Ovary (tissue), 7 donors: ENCODE measurements at regions not wholly inside any gene's neighbourhood (a gene's known extent, or its start where the extent isn't known, plus 50 kb on each side); places are given as distances from the start of the nearest gene placed in this dataset.
"Not testable (repeated sequence)": the region's sequence is repeated elsewhere in the genome, so short reads cannot be mapped to it uniquely, and the experiment has no call there.

Source experiments
- DNase-seq, 5 donors: peaks; one replicate each; pipeline ENCODE4 v3.0.0-alpha.2; 2019 to 2020
- H3K27ac ChIP-seq, 2 donors: fragments of 200-600 bp; one replicate each; pipeline versions ENCODE4 v1.5.1 to v1.8.0; 2019 to 2022
- H3K27me3 ChIP-seq: fragments of 200-600 bp; one replicate; pipeline ENCODE4 v1.8.0; 2022
- H3K36me3 ChIP-seq: fragments of 200-600 bp; sonication (generic); one replicate; pipeline ENCODE4 v1.5.1; 2019
- H3K4me1 ChIP-seq: one replicate; pipeline ENCODE4 v1.8.1; 2013; ENCODE audit warnings: mild to moderate bottlenecking, moderate library complexity; ENCODE audit not compliant: insufficient read depth
- H3K4me3 ChIP-seq: fragments of 200-600 bp; sonication (generic); one replicate; pipeline ENCODE4 v1.5.1; 2017
- H3K9me3 ChIP-seq, 2 donors: fragments of 200-600 bp in 1 of 2; sonication (generic) in 1 of 2; one replicate each; pipeline versions ENCODE4 v1.5.1 to v1.8.1; 2013 to 2019; ENCODE audit warnings: mild to moderate bottlenecking in 1 of 2, moderate library complexity in 1 of 2
- EP300 ChIP-seq: sonication (generic); formaldehyde crosslinking; IDR thresholded peaks from one replicate; pipeline ENCODE4 v1.6.1; 2017; ENCODE audit warnings: antibody characterized with exemption
- POLR2A ChIP-seq: fragments of 450-650 bp; IDR thresholded peaks from one replicate; pipeline ENCODE4 v1.6.1; 2017; ENCODE audit warnings: antibody characterized with exemption, mild to moderate bottlenecking, moderate library complexity
- WGBS, 3 donors: extraction: QIAGEN DNeasy Blood & Tissue Kit in 1 of 3; methylation state at CpG; one replicate each; pipeline versions ENCODE4 v1.1.5 to v1.1.7; 2013 to 2017; 5-methylcytosine and 5-hydroxymethylcytosine counted together
- intact Hi-C, 4 donors: fragments of 100-400 bp; cut with DNase I; formaldehyde crosslinking; loops; one replicate each; pipeline versions ENCODE4 v1.11.0 to v1.15.1; 2022 to 2023
- TF ChIP-seq, protein P1 (sequence below), 3 donors: fragments of 450-650 bp in 2 of 3; fragments of 200-600 bp in 1 of 3; IDR thresholded peaks; one replicate each; pipeline versions ENCODE4 v1.5.1 to v1.8.0; 2016 to 2022; ENCODE audit warnings: antibody characterized with exemption in 3 of 3, mild to moderate bottlenecking in 1 of 3
- donor health status: DM: no; HTN: no; CAD: no; lungs with moderate emphysema.
- donor health status: DM: no; HTN: no; CAD: no.
- donor health status: Bipolar disorder and iron deficiency.
- donor health status: DM: no; HTN: no; CAD: no.
- donor health status: DM: yes; HTN: yes; CAD: no.

DNA sequence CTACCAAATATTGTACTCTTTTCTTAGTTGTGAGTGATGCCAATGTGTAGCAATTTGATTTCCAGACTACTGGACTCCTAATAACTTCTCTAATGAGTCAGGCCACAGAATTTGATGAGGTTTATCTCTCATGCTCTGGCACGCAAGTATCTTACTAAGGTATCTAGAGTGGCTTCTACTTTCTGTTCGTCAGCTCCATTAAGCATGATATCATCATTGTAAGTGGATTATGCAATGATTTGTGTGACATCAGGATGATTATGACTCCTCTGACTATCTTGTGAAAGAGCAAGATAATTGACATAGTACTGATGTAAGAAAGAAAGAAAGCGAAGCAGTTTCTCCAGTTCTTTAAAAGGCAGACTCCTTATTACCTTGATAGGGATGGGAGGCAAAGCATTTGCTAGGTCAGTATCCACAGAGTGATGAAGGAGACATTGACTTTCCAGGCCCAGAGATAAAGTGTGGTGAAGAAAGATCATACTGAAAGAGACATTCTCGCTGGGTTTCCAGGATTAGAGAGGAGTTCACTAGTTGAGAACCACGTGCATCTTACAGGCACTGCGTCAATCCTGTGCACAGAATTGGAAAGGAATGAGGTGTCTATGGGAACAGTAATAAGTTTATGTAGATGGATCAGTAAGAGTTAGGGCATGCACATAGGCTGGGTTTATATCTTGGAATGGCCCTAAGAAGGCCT, 161.9 kb upstream of the STK26 start:
- WGBS, 3 donors, result 70 to 78% (median 72%) methylated on average over 6 of the region's 6 CpGs
- no peak for DNase-seq
- H3K4me3 ChIP-seq, result no peak overlapping the region
- no peaks in the 10 kb centered on the region for H3K9me3 ChIP-seq
- no peaks in the 10 kb centered on the region for H3K27me3 ChIP-seq
- no peaks in the 10 kb centered on the region for H3K4me1 ChIP-seq
- no peak overlapping the region for H3K27ac ChIP-seq
- TF ChIP-seq POLR2A (no peak), EP300 (no peak)
- TF ChIP-seq, protein P1, sequence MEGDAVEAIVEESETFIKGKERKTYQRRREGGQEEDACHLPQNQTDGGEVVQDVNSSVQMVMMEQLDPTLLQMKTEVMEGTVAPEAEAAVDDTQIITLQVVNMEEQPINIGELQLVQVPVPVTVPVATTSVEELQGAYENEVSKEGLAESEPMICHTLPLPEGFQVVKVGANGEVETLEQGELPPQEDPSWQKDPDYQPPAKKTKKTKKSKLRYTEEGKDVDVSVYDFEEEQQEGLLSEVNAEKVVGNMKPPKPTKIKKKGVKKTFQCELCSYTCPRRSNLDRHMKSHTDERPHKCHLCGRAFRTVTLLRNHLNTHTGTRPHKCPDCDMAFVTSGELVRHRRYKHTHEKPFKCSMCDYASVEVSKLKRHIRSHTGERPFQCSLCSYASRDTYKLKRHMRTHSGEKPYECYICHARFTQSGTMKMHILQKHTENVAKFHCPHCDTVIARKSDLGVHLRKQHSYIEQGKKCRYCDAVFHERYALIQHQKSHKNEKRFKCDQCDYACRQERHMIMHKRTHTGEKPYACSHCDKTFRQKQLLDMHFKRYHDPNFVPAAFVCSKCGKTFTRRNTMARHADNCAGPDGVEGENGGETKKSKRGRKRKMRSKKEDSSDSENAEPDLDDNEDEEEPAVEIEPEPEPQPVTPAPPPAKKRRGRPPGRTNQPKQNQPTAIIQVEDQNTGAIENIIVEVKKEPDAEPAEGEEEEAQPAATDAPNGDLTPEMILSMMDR (IDR thresholded peaks at IDR 0.05), result no peak
- intact Hi-C loops, result no loop called here
- no peaks in the 10 kb centered on the region for H3K36me3 ChIP-seq

DNA sequence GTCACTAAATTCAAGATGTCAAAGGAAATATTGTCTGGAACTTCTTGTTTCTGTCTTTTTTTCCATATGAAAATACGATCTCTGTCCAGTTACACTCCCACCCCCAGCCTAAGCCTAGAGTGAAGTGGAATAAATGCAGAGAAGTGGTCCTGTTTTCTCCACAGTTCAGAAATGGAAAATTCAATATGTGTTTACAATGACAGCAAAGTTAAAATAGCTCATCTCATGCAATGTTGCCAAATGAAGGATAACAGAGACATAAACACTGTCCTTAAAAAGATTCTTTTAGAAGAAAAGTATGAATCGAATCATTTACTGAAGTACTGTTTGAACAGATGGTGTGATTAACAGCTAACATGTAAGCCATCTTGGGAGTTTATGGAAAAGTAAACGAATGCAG, 160.8 kb upstream of the STK26 start:
- H3K4me1 ChIP-seq, result no peaks in the 10 kb centered on the region
- H3K36me3 ChIP-seq, result no peaks in the 10 kb centered on the region
- no peaks in the 10 kb centered on the region for H3K9me3 ChIP-seq
- TF ChIP-seq EP300, result no peak
- TF ChIP-seq POLR2A, result no peak
- TF ChIP-seq, protein P1 (IDR thresholded peaks at IDR 0.05), result no peak
- H3K4me3 ChIP-seq, result no peak overlapping the region
- H3K27ac ChIP-seq, result no peak overlapping the region
- no peak for DNase-seq
- whole genome bisulfite sequencing, 3 donors, result 29 to 50% (median 35%) methylated on average over 3 of the region's 3 CpGs
- intact Hi-C loops, result no loop called here
- no peaks in the 10 kb centered on the region for H3K27me3 ChIP-seq

DNA sequence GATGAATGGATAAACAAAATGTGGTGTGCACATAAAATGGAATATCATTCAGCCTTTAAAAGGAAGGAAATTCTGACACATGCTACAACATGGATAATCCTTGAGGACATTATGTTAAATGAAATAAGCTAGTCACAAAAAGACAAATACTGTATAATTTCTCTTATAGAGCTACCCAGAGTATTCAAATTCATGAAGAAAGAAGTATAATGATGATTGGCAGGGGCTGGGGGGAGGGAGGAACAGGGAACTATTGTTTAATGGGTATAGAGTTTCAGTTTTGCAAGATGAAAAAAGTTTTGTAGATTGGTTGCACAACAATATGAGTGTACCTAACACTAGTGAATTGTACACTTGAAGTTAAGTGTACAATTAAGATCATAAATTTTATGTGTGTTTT, 153.9 kb upstream of the STK26 start:
- Histone ChIP-seq H3K4me3 (no peak overlapping the region), H3K4me1 (no peaks in the 10 kb centered on the region), H3K36me3 (no peaks in the 10 kb centered on the region), H3K27ac (no peak overlapping the region), H3K9me3 (no peaks in the 10 kb centered on the region), H3K27me3 (no peaks in the 10 kb centered on the region)
- intact Hi-C loops, result no loop called here
- no peak for TF ChIP-seq POLR2A
- TF ChIP-seq EP300, result no peak
- TF ChIP-seq, protein P1 (IDR thresholded peaks at IDR 0.05), result no peak
- DNase-seq, result no peak

DNA sequence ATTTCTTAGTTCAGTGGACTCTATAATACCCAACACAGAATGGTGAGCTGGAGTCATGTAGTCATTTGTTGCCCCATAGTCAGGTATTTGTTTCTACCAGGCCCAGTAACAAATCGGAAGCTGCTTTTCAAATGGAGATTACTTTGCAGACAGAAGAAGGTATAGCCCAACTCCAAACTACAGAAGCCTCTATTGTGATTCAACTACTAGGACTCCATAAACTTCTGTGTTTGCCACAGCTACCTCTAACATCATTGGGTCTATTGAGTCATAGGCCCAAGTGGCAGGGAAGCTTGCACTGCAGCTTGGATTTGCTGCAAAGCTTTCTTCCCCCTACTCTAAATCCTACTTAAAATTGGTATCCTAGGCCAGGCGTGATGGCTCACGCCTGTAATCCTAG, 148.8 kb upstream of the STK26 start:
- H3K4me1 ChIP-seq, result no peaks in the 10 kb centered on the region
- WGBS, 3 donors, result 81 to 91% (median 81%) methylated on average over 3 of the region's 3 CpGs
- no peak overlapping the region for H3K4me3 ChIP-seq
- DNase-seq, result no peak
- H3K27me3 ChIP-seq, result no peaks in the 10 kb centered on the region
- no peaks in the 10 kb centered on the region for H3K9me3 ChIP-seq
- intact Hi-C loops, result no loop called here
- no peak for TF ChIP-seq POLR2A
- no peaks in the 10 kb centered on the region for H3K36me3 ChIP-seq
- no peak overlapping the region for H3K27ac ChIP-seq

- H3K27me3 ChIP-seq, H3K27ac ChIP-seq, DNase-seq, intact Hi-C loops, H3K4me3 ChIP-seq, H3K4me1 ChIP-seq, H3K36me3 ChIP-seq, H3K9me3 ChIP-seq: not testable (repeated sequence)
- 86 to 100% (median 94%) methylated on average over 1 of the region's 1 CpG for WGBS, 3 donors
Observed at GRCh38 chrX:131875827-131876226, 147.3 kb upstream of the STK26 start.
